LoVo (cell line): ENCODE measurements at regions not wholly inside any gene's neighbourhood (a gene's known extent, or its start where the extent isn't known, plus 50 kb on each side); places are given as distances from the start of the nearest gene placed in this dataset.
"Not testable (repeated sequence)": the region's sequence is repeated elsewhere in the genome, so short reads cannot be mapped to it uniquely, and the experiment has no call there.

ENCODE experiments used
- DNase-seq: peaks from one replicate; pipeline ENCODE4 v3.0.0-alpha.2; 2016; ENCODE audit warnings: low spot score

DNA sequence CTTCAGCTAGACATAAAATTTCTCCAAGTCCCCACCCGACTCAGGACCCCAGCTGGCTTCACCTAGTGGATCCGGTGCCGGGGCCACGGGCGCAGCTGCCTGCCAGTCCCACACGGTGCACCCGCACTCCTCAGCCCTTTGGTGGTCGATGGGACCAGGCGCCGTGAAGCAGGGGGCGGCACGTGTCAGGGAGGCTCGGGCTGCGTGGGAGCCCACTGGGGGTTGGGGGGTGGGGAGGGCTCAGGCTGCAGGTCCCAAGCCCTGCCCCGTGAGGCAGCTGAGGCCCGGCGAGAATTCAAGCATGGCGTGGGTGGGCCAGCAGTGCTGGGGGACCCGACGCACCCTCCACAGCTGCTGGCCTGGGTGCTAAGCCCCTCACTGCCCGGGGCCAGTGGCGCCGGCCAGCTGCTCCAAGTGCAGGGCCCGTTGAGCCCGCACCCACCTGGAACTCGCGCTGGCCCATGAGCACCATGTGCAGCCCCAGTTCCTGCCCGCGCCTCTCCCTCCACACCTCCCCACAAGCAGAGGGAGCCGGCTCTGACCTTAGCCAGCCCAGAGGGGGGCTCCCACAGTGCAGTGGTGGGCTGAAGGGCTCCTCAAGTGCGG is 747.0 kb downstream of the FAM181B start:
- DNase-seq: no peak

DNA sequence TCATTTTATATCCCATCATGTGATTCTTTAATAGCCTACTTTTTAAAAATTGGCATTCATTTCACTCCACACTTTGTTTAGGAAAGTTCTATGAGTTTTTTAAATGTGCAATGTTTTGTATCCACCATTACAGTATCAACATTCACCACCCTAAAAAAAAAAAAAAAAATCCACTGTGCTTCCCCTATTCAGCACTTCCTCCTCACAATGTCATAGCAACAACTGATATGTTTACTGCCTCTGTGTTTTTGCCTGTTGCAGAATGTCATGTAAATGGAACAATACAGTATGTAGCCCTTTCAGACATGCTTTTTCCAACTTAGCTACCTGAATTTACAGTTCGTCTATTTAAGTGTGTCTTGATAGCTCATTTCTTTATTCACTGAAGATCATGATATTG is 754.2 kb downstream of the FAM181B start:
- no peak for DNase-seq

DNA sequence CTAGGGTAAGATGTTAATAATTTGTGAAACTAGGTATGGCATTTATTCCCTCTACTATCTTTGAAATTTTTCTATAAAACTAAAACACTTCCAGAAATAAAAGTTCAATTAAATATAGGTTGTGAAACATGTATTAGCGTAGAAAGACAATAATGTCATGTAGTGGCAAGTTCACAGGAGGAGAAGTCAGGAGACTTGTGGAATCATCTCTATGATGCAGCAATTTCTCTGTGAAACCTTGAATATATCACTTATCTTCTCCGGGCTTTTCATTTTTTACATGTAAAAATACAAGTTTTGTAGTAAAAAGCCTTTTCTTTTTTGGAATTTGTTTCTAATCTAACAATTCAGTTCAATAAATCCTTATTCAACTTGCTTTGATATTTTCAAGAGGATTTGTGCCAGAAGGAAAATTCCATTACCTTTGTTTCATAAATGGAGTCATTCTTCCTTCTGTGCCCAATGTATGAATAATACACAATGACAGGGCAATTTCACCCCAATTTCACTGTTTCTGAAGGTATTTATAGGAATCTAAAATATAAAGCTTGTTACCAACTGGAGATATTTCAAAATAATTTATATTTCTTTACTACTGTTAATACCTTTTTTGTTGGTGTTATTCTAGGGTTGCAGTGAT is 758.3 kb downstream of the FAM181B start:
- DNase-seq: no peak

DNA sequence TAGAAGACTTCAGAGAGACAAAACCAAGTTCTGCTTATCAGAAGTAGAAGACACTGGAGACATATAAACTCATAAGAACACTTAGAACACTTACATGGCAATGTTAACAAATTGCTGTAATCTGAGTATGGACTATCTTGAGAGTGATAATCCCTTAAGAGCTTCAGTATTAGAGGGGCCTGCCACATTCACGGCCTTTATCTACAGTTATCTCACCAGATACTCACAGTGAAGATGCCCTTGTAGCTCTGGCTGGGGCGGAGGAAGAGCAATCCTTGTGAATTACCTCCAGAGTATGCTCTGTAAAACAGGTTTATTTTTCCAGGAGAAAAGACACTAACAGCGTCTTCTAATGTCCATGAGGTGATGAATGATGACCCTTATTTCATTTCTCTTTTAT is 762.8 kb downstream of the FAM181B start:
- no peak for DNase-seq

DNA sequence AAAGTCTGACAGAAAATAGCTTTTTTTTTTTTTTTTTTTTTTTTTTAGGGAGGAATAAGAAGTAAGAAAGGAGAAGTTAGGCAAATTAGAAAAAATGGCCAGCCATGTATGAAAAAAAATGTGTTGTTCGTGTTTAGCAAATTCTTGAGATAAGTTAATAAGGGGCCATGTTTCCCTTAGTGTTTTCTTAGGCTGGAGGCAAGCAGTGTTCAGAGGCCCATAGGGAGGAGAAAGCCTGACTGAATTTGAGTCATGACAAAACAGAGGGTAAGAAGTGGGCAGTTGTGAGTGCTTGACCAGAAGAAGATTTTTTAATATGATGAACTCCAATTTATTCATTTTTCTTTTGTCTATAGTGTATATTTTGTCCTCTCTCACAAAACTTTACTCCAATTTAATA is 766.4 kb downstream of the FAM181B start:
- no peak for DNase-seq

DNA sequence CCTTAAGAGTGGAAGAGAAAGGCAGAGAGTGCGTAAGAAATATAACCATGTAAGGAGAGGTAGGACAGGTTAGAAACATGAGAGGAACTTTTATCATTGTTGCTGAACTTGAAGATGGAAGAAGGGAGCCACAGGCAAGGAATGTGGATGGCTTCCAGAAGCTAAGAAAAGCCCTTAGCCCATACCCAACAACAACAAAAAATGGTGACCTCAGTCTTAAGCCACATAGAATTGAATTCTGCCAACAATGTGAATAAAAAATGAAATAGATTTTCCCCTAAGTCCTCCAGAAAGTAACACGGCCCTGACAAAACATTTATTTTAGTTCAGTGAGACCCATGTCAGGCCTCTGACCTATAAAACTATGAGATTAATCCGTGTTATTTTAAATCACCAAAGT is 767.3 kb downstream of the FAM181B start:
- no peak for DNase-seq

DNA sequence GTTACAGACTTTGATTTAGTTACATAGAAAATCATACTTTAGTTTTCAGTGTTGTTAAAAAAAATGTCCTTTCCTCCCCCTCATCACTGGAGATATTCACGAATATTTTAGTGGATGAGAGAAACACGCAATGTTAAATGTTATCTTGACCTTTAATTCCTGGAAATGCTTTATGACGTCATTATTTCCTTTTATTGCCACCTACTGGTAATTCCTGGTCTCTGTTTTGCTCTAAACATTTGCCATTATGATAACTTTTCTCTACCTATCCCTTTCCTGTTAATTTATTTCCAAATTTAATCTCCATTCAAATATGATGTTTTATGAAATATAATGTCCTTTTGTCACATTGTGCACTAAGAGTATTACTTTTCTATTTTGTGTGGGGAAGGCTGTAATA is 770.6 kb downstream of the FAM181B start:
- no peak for DNase-seq

DNA sequence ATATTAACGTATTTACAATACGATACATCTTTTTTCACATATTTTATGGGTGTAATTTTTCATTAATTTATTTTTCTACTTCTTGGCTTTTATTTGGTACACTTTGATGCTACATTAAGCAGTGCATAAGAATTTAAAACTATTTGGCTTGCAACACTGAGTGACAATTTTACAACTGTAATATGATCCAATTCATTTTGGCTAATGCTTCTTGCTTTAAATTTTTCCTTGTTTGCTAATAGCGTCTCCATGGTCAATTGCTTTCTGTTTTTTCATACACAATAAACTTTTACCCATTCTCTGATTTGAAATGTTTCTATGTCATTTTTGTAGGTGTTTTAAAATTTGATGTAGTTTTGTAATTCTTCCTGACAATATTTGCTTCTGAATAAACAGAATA is 773.2 kb downstream of the FAM181B start:
- no peak for DNase-seq

DNA sequence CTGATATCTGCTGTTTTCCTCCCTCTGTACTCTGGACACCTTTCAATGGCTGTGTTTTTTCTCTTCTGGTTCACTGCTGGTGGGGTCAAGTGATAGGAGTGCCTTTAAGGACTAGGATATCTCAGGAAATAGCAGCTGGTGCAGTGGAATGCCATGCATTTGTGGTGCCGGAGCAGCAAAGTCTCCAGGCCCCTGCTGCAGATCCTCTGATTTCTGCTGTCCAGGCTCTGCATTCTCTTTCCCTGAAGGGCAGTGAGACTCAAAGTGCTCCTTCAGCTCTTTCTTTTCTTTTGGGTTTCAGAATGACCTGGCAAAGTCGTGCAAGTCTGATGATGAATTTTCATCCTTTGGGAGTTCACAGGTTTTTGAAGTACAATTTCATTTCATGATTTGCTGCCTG is 774.3 kb downstream of the FAM181B start:
- no peak for DNase-seq

DNA sequence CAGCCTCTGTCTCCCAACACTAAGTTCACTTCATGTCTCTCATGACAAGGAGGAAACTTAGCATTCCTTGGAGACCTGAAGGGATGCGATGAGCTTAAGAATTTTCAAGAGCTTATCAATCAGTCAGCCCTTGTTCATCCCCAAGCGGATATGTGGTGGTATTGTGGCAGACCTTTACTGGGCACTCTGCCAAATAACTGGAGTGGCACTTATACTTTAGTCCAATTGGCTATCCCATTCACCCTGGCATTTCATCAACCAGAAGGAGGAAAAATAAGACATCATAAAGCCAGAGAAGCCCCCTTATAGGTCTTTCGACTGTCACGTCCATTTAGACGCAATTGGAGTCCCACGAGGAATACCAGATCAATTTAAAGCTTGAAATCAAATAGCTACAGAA is 779.4 kb downstream of the FAM181B start:
- DNase-seq: not testable (repeated sequence)

DNA sequence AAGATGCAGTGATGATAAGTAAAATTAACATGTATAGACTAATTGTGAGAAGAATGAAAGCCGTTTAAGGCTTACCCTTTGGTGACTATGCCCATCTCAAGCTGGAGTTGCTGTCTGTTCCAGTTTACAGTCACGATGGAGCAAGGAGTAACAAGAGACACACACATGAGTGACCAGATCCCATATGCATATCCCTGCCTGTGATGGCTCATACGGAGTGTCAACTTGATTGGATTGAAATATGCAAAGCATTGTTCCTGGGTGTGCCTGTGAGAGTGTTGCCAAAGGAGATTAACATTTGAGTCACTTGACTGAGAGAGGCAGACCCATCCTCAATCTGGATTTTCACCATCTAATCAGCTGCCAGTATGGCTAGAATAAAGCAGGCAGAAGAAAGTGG is 786.8 kb downstream of the FAM181B start:
- no peak for DNase-seq

DNA sequence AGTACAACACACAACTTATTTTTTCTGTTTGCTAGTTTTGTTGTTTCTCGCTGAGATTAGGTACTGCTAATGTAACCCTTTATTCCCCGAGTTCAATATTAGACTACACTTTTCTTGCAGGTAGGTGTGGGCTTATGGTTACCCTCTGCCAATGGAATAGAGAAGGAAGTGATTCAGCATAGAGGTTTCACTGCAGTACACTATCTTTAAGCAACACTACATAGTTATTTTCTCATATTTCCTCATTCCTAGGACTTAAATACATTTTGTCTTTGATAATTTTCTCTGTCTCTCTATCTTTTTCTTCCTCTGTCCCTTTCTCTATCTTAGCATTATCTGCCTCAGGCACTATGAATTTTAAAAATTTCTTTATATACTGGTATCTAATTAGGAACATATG is 791.0 kb downstream of the FAM181B start:
- DNase-seq: no peak

DNA sequence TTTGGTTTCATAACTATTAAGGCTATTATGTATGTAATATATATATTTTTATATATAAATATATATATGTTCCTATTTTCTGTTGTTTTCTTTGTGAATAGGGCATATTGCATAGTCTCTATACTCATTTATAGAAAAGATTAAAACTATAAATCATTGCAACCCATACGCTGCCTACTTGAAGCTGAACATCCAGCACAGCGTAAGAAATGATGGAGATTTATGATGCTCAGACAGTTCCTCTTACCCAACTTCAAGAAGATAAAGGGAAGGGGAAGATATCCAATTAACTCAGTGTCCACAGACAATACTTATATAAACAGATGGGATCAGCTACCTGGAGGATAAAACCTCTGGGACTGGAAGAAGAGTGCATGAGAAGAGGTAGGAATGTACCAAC is 791.7 kb downstream of the FAM181B start:
- DNase-seq: no peak

DNA sequence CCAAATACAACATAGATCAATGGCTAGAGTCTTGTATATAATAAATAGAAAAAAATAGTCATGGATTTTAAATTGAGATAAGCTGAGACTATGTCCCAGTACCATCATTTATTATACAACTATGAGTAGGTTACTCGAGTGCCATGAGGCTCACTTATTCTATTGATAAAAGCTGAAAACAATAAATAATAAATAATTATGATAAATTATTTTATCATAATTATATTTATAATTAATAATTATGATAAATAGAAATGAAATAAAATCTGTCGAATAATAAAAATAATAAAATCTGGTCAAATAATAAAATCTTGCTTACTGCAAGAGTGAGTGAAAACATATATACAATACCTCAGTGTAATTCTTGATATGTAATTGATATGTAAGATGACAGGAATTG is 801.4 kb downstream of the FAM181B start:
- no peak for DNase-seq

DNA sequence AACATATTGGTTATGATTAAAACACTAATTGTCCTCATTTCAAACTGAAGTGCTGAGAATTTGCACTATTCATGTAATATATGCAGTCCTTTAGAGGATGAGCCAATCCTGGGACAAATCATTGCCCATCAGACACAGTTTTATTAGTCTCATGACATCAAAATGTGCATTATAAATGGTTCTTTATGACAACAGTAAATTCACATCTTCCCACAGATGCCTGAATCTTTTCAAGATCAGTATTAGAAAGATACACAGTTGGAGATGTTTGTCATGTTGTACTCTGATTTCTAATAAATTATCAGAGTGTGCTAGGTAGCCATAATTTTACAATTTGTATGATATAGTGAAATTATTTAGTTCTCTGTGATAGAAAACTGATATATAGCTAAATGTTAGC is 813.5 kb downstream of the FAM181B start:
- no peak for DNase-seq

DNA sequence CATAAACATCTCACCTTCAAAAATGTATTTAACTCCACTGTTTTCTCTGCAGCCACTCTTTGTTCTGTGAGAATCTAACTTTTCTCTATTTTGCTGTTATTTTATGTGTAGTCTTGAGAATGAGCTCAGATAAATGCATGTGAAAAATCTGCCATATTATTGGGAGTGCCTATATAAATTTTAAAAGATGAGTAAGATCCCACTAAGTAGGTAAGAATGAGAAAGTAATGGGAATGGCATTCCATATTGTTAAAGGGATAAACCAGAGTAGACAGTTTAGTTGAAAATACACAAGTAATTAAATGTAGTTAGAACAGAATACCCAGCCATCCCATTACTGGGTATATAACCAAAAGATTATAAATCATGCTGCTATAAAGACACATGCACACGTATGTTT is 817.2 kb downstream of the FAM181B start:
- DNase-seq: no peak

DNA sequence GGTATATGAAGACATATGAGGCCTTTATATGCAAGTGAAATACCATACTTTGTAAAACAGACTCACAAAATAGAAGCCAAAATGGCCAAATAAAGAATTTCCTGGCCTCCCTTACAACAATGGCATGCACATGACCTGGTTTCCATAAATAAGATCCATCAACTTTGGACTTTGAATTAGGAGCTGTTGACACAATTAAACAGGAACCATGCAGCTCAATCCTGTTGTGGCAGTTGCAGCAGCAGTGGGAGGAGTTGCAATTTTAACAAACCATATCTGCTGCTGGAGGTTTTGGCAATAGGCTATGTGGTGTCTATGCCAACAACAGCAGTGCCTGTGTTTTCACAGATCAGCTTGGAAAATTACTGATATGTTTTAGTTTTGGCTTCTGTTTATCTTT is 818.6 kb downstream of the FAM181B start:
- DNase-seq: no peak

DNA sequence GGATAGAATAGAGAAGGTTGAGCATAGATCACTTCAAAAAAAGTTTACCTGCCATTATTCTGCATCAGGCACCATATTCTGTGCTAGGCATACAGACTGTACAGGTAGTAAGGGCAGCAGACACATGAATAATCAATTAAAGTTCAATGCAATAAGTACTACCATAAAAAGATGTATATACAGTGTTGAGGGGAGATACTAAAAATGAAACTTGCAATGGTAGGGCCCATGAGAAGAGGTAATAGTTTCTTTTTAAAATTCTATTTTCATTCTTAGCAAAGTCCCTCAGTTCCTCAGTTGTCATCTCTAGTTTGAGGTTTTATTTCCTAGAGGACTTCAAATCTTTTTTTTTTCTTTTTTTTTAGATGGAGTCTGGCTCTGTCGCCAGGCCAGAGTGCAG is 819.9 kb downstream of the FAM181B start:
- no peak for DNase-seq

DNA sequence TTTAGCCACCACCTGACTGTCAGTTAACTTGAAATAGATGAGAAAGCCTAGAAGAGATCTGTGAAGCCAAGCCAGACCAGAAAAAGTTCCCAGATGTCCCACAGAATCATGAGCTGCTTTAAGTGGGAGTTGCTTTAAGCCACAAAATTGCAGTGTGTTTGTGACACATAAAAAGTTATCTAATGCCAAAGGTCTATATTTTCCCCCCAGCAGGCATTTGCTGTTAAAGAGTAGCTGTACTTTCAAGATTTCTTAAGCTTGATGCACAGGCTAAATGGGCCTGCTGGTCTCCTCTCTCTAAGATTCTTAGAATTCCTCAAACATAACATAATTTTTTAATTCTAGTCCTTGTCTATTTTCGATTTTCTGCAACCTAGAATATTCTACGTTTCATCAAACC is 825.7 kb downstream of the FAM181B start:
- DNase-seq: no peak

DNA sequence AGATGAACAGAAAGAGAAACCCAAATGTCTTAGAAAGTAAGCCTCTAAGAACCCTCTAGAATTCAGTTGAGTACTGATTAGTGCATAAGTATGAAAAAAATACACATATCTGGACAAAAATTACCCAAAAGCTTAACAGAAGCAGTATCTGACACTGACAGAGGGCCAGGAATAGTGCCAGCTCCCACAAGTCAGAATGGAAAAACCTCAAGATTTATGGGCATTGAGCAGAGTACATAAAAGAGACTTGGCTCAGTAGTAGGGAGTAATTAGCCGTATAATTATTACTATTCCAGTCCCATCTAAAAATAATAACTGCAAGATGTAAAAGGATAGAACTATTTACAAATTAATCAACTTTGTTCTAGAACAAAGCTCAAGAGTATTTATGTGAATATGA is 834.5 kb downstream of the FAM181B start:
- no peak for DNase-seq

DNA sequence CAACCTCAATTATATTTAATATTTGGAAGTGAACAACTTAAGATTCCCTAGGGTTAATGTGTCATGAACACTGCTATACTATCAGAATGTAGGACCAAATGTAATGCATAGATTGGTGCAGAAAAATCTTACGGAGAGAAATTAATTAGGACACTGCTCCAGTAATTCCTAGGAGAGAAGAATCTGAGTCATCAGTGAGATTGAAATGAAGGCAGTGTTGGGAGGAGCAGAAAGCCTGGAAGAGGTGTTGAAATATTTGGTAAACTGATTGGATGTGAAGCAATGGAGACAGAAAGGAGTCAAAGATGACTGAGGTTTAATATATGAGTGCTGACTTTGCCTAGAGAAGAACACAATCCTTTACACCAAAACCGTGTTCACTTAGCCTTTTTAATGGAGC is 836.0 kb downstream of the FAM181B start:
- DNase-seq: no peak

DNA sequence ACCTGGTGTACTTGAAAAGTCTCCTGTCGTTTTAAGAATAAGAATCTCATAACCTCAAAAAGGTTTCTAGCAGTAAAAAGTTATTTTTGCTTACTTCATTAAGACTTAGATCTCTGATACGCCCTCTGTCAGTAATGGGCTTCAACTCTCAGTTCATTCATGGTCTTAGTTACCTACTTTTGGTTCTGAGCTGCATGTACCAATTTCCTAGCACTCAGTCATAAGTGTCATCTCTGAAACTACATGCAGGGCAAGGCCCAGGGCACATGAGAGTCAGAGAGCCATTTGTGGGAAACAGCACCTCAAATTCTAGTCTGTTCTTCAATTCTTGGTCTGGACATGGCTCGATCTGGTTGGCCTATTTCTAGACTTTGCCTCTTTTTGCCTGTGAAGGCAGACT is 838.4 kb downstream of the FAM181B start:
- DNase-seq: no peak

DNA sequence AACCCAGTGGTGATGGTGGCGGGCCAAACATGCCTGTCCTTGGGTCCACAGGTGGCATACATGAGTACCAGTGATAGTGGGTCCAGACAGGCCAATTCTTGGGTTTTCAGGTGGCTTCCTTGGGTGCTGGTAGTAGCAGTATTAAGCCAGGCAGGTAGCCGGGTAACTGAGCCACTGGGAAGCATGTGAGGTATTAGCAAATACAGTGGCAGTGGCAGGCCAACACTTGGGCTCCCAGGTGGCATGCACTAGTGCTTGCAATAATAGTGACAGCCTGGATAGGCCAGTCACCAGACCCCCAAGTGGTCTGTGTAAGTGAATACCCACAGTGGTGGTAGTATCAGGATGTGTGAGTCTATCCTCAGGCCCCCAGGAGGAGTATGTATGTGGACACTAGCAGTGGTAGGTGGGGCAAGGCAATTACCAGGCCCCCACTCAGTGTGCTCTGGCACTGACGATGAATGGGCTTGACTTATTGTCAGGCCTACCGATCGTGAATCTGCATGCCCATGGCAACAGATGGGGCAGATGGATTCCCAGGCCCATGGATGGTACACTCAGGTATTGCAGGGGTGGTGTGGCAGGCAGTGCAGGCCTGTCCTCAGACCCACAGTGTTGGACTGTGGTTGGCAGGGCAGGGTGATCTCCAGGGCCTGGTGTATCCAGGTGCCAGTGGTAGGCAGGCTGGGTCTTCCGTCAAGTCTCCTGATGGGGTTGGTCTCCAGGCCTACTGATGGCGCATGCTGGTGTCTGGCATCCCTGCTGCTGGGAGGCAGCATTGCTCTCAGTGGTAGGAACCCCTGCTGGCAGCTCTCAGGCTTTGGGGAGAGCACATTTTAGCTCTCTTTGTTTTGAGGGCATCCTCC is 840.7 kb downstream of the FAM181B start:
- DNase-seq: no peak

DNA sequence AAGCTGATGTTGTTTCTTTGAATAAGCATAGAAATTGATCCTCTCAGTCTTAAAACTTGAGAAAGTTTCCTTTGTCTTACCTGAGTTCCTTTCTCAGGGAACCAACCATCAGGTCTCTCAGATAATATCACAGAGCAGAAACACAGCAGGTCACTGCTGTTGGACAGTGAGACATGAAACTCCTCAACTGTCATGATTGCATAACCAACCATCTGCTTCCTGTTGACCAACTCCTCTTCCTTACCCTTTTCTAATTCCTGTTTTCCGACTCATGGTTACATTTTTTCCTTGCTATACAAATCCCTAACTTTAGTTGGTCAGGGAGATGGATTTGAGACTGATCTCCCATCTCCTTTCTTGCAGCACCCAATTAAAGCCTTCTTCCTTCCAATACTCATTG is 845.3 kb downstream of the FAM181B start:
- DNase-seq: no peak
